H9 (cell line): ENCODE measurements at regions not wholly inside any gene's neighbourhood (a gene's known extent, or its start where the extent isn't known, plus 50 kb on each side); places are given as distances from the start of the nearest gene placed in this dataset.

ENCODE experiments used
- DNase-seq: peaks from one replicate; pipeline ENCODE4 v3.0.0-alpha.2; 2017
- H2AFZ ChIP-seq: one replicate; pipeline ENCODE4 v1.6.1; 2013; ENCODE audit warnings: mild to moderate bottlenecking, low read length, control low read depth, moderate library complexity
- H2AK5ac ChIP-seq: 2 replicates; pipeline ENCODE4 v1.6.1; 2013; ENCODE audit warnings: low read length, control low read depth, mixed read lengths; ENCODE audit not compliant: insufficient read length
- H2BK120ac ChIP-seq: one replicate; pipeline ENCODE4 v1.6.1; 2013; ENCODE audit warnings: low read depth, mild to moderate bottlenecking, low read length, control low read depth, inconsistent platforms; ENCODE audit not compliant: poor library complexity, severe bottlenecking
- H2BK12ac ChIP-seq: 2 replicates; pipeline ENCODE4 v1.6.1; 2013; ENCODE audit warnings: low read length, control low read depth, mixed read lengths, low read depth; ENCODE audit not compliant: insufficient read length
- H2BK15ac ChIP-seq: 2 replicates; pipeline ENCODE4 v1.6.1; 2013; ENCODE audit warnings: low read depth, low read length, control low read depth
- H2BK20ac ChIP-seq: one replicate; pipeline ENCODE4 v1.6.1; 2013; ENCODE audit warnings: low read depth, mild to moderate bottlenecking, low read length, control low read depth, inconsistent platforms; ENCODE audit not compliant: poor library complexity, severe bottlenecking
- H2BK5ac ChIP-seq: 2 replicates; pipeline ENCODE4 v1.6.1; 2013; ENCODE audit warnings: low read length, control low read depth, mixed read lengths; ENCODE audit not compliant: insufficient read length
- H3K14ac ChIP-seq: 2 replicates; pipeline ENCODE4 v1.6.1; 2013; ENCODE audit warnings: low read length, control low read depth; ENCODE audit not compliant: insufficient read depth
- H3K18ac ChIP-seq: 2 replicates; pipeline ENCODE4 v1.6.1; 2013; ENCODE audit warnings: low read depth, mild to moderate bottlenecking, mixed read lengths, low read length, control low read depth; ENCODE audit not compliant: insufficient read length
- H3K23ac ChIP-seq: 2 replicates; pipeline ENCODE4 v1.6.1; 2013; ENCODE audit warnings: low read length, control low read depth, mixed read lengths, low read depth; ENCODE audit not compliant: insufficient read length
- H3K23me2 ChIP-seq: 2 replicates; pipeline ENCODE4 v1.6.1; 2013; ENCODE audit warnings: low read depth, mild to moderate bottlenecking, mixed read lengths, low read length, control low read depth; ENCODE audit not compliant: insufficient read length, poor library complexity, severe bottlenecking
- H3K27ac ChIP-seq: 2 replicates; pipeline ENCODE4 v1.5.1; 2013; ENCODE audit warnings: low read length, control low read depth, mixed read lengths, low read depth; ENCODE audit not compliant: insufficient read length
- H3K27me3 ChIP-seq: 2 replicates; pipeline ENCODE4 v1.6.1; 2013; ENCODE audit warnings: low read length, control low read depth, inconsistent platforms; ENCODE audit not compliant: insufficient read depth
- H3K4ac ChIP-seq: 2 replicates; pipeline ENCODE4 v1.6.1; 2013; ENCODE audit warnings: low read depth, mild to moderate bottlenecking, control low read depth, inconsistent platforms, low read length, moderate library complexity
- H3K4me1 ChIP-seq: 2 replicates; pipeline ENCODE4 v1.6.1; 2013; ENCODE audit warnings: low read length, control low read depth, inconsistent platforms; ENCODE audit not compliant: insufficient read depth
- H3K4me2 ChIP-seq: 2 replicates; pipeline ENCODE4 v1.6.1; 2013; ENCODE audit warnings: low read length, control low read depth, mixed read lengths; ENCODE audit not compliant: insufficient read length, insufficient read depth
- H3K56ac ChIP-seq: 2 replicates; pipeline ENCODE4 v1.6.1; 2013; ENCODE audit warnings: low read depth, mild to moderate bottlenecking, mixed read lengths, low read length, control low read depth; ENCODE audit not compliant: insufficient read length
- H3K79me1 ChIP-seq: 2 replicates; pipeline ENCODE4 v1.6.1; 2013; ENCODE audit warnings: low read depth, mild to moderate bottlenecking, moderate library complexity, low read length, control low read depth, inconsistent platforms; ENCODE audit not compliant: insufficient read depth, poor library complexity, severe bottlenecking
- H3K79me2 ChIP-seq: 2 replicates; pipeline ENCODE4 v1.6.1; 2013; ENCODE audit warnings: low read length, control low read depth, inconsistent platforms; ENCODE audit not compliant: insufficient read depth
- H3K9ac ChIP-seq: 2 replicates; pipeline ENCODE4 v1.6.1; 2013; ENCODE audit warnings: low read length, control low read depth, mixed read lengths; ENCODE audit not compliant: insufficient read length; ENCODE audit errors: extremely low read depth
- H3K9me3 ChIP-seq: one replicate; pipeline ENCODE4 v1.6.1; 2013; ENCODE audit warnings: low read depth, low read length, inconsistent platforms; ENCODE audit not compliant: control insufficient read depth
- H3T11ph ChIP-seq: one replicate; pipeline ENCODE4 v1.6.1; 2013; ENCODE audit warnings: mild to moderate bottlenecking, low read length, control low read depth, inconsistent platforms
- H4K20me1 ChIP-seq: one replicate; pipeline ENCODE4 v1.6.1; 2013; ENCODE audit not compliant: control insufficient read depth, insufficient read length, insufficient read depth
- H4K5ac ChIP-seq: 2 replicates; pipeline ENCODE4 v1.6.1; 2013; ENCODE audit warnings: low read depth, mild to moderate bottlenecking, mixed read lengths, low read length, control low read depth; ENCODE audit not compliant: insufficient read length
- H4K8ac ChIP-seq: replicated peaks from 2 replicates; pipeline ENCODE4 v1.6.1; 2013; ENCODE audit warnings: low read length, control low read depth, mixed read lengths, low read depth; ENCODE audit not compliant: insufficient read length
- H4K91ac ChIP-seq: 2 replicates; pipeline ENCODE4 v1.6.1; 2013; ENCODE audit warnings: low read depth, mild to moderate bottlenecking, moderate library complexity, mixed read lengths, low read length, control low read depth; ENCODE audit not compliant: insufficient read length
- H3K27ac Mint-ChIP-seq, 3 experiments: 2 replicates in 2 of 3; 3 replicates in 1 of 3; pipeline ENCODE4 v1.8.0; 2020 to 2021; ENCODE audit warnings: mixed read lengths in 3 of 3, mild to moderate bottlenecking in 1 of 3, moderate library complexity in 1 of 3
- H3K27me3 Mint-ChIP-seq: 2 replicates; pipeline ENCODE4 v1.8.0; 2021; ENCODE audit warnings: low read depth, mild to moderate bottlenecking, moderate library complexity, mixed read lengths
- H3K36me3 Mint-ChIP-seq, 3 experiments: 2 replicates in 2 of 3; 3 replicates in 1 of 3; pipeline ENCODE4 v1.8.0; 2020 to 2021; ENCODE audit warnings: low read depth in 3 of 3, mixed read lengths in 3 of 3; ENCODE audit not compliant: insufficient read depth in 1 of 3
- H3K4me1 Mint-ChIP-seq, 2 experiments: 2 replicates each; pipeline ENCODE4 v1.8.0; 2020; ENCODE audit warnings: mixed read lengths in 2 of 2
- H3K4me3 Mint-ChIP-seq, 2 experiments: 2 replicates in 1 of 2; 3 replicates in 1 of 2; pipeline ENCODE4 v1.8.0; 2020 to 2021; ENCODE audit warnings: mild to moderate bottlenecking in 2 of 2, mixed read lengths in 2 of 2, moderate library complexity in 1 of 2
- H3K9me3 Mint-ChIP-seq, 2 experiments: 2 replicates in 1 of 2; 3 replicates in 1 of 2; pipeline ENCODE4 v1.8.0; 2020; ENCODE audit warnings: mild to moderate bottlenecking in 2 of 2, mixed read lengths in 2 of 2, moderate library complexity in 1 of 2
- CTCF ChIP-seq: fragments of 200-600 bp; sonication (generic); conservative IDR thresholded peaks from 3 replicates; pipeline ENCODE4 v1.8.0; 2021; ENCODE audit warnings: antibody characterized with exemption, mild to moderate bottlenecking

- Mint-ChIP-seq H3K36me3 (peaks cover 0 to 1% (median 0%) of the 10 kb centered on the region in 3 experiments; a peak in 1 of 7 replicates), H3K27me3 (no peaks in the 10 kb centered on the region), H3K9me3 (no peaks in the 10 kb centered on the region), H3K4me1 (peaks cover 26 to 36% of the 10 kb centered on the region in 2 experiments), H3K4me3 (no peak overlapping the region), H3K27ac (no peak overlapping the region)
- no peaks in the 10 kb centered on the region for H3K23me2 ChIP-seq
- H4K20me1 ChIP-seq: no peaks in the 10 kb centered on the region
- H3K27ac ChIP-seq: no peak overlapping the region
- H3K18ac ChIP-seq: no peak overlapping the region
- peaks cover 3% of the 10 kb centered on the region; the same call in 1 of the 2 replicates for H3K4me1 ChIP-seq
- no peaks in the 10 kb centered on the region for H3K9me3 ChIP-seq
- H3K14ac ChIP-seq: no peak overlapping the region
- no peak overlapping the region for H3K9ac ChIP-seq
- no peak overlapping the region for H2BK5ac ChIP-seq
- H3K79me1 ChIP-seq: no peaks in the 10 kb centered on the region
- no peak overlapping the region for H4K5ac ChIP-seq
- no peak overlapping the region for H2BK15ac ChIP-seq
- H3K4ac ChIP-seq: no peak overlapping the region
- H2BK120ac ChIP-seq: no peak overlapping the region
- no peaks in the 10 kb centered on the region for H3K79me2 ChIP-seq
- H3K4me2 ChIP-seq: no peak overlapping the region
- DNase-seq: no peak
- H3T11ph ChIP-seq: no peak overlapping the region
- TF ChIP-seq CTCF: no peak
- no peak overlapping the region for H4K91ac ChIP-seq
- no peak overlapping the region for H3K56ac ChIP-seq
- no peaks in the 10 kb centered on the region for H3K27me3 ChIP-seq
- no peak overlapping the region for H3K23ac ChIP-seq
- H4K8ac ChIP-seq: no peak overlapping the region
- H2AK5ac ChIP-seq: no peak overlapping the region
- no peak overlapping the region for H2BK12ac ChIP-seq
- H2BK20ac ChIP-seq: no peak overlapping the region
- no peak overlapping the region for H2AFZ ChIP-seq
Observed at GRCh38 chr12:97047361-97047760, 140.3 kb downstream of the NEDD1 start.
